H1 (cell line): ENCODE measurements at regions not wholly inside any gene's neighbourhood (a gene's known extent, or its start where the extent isn't known, plus 50 kb on each side); places are given as distances from the start of the nearest gene placed in this dataset.

Experiments used
- BCL11A ChIP-seq, 2 experiments: IDR thresholded peaks; one replicate each; pipeline ENCODE4 v1.6.1; 2011; ENCODE audit warnings: low read depth in 2 of 2, low read length in 2 of 2, mild to moderate bottlenecking in 2 of 2
- CBX8 ChIP-seq: fragments of 300-800, 300-1000 bp; sonication (generic); IDR thresholded peaks from 2 replicates; pipeline ENCODE4 v1.7.1; 2016; ENCODE audit warnings: low read depth, low read length, borderline replicate concordance
- CHD1 ChIP-seq: IDR thresholded peaks from 2 replicates; pipeline ENCODE4 v1.6.1; 2012; ENCODE audit warnings: low read depth, low read length, improper control_type of control experiment
- CHD7 ChIP-seq: fragments of 300-600 bp; sonication (generic); IDR thresholded peaks from 2 replicates; pipeline ENCODE4 v1.7.1; 2012; ENCODE audit warnings: low read length, moderate library complexity, mild to moderate bottlenecking, inconsistent platforms; ENCODE audit not compliant: insufficient replicate concordance
- E2F6 ChIP-seq: IDR thresholded peaks from 2 replicates; pipeline ENCODE4 v1.6.1; 2012; ENCODE audit warnings: inconsistent platforms
- EGR1 ChIP-seq: IDR thresholded peaks from 2 replicates; pipeline ENCODE4 v1.6.1; 2011; ENCODE audit warnings: low read depth, low read length, borderline replicate concordance
- GTF2F1 ChIP-seq: IDR thresholded peaks from 2 replicates; pipeline ENCODE4 v1.6.1; 2012; ENCODE audit warnings: low read depth, low read length, improper control_type of control experiment, borderline replicate concordance
- JUND ChIP-seq: IDR thresholded peaks from 2 replicates; pipeline ENCODE4 v1.6.1; 2011; ENCODE audit warnings: mild to moderate bottlenecking, improper control_type of control experiment, low read length
- KDM4A ChIP-seq: IDR thresholded peaks from one replicate; pipeline ENCODE4 v1.7.1; 2012; ENCODE audit warnings: low read depth, mild to moderate bottlenecking, moderate library complexity, low read length, inconsistent platforms; ENCODE audit not compliant: severe bottlenecking
- POLR2AphosphoS5 ChIP-seq: IDR thresholded peaks from 2 replicates; pipeline ENCODE4 v1.6.1; 2011; ENCODE audit warnings: low read depth, low read length
- TAF7 ChIP-seq: optimal IDR thresholded peaks from 2 replicates; pipeline ENCODE3; 2011; ENCODE audit warnings: low read depth, mild to moderate bottlenecking, inconsistent platforms, low read length, moderate library complexity, borderline replicate concordance

- no peak for TF ChIP-seq BCL11A (IDR thresholded peaks at IDR 0.05; ENCODE audit: low read depth in 2 of 2, low read length in 2 of 2)
- no peak for TF ChIP-seq EGR1
- no peak for TF ChIP-seq GTF2F1
- peak; percentile 81 for TF ChIP-seq POLR2AphosphoS5
- no peak for TF ChIP-seq CBX8
- TF ChIP-seq E2F6: peak; percentile 76
- TF ChIP-seq KDM4A: peak; percentile 81
- TF ChIP-seq JUND: no peak
- TF ChIP-seq CHD1: no peak
- no peak for TF ChIP-seq CHD7
- no peak for TF ChIP-seq TAF7
Measured at GRCh38 chr2:144331674-144332355, 188.1 kb downstream of the ZEB2 start (continued).
